Nephron (organoid): ENCODE measurements at regions not wholly inside any gene's neighbourhood (a gene's known extent, or its start where the extent isn't known, plus 50 kb on each side); places are given as distances from the start of the nearest gene placed in this dataset.

Experiments used
- H3K27ac Mint-ChIP-seq, 3 experiments: 2 replicates each; pipeline ENCODE4 v1.8.0; 2020; ENCODE audit warnings: mixed read lengths in 3 of 3, mild to moderate bottlenecking in 2 of 3, moderate library complexity in 1 of 3
- H3K27me3 Mint-ChIP-seq: 2 replicates; pipeline ENCODE4 v1.8.0; 2021; ENCODE audit warnings: low read depth, mild to moderate bottlenecking, moderate library complexity, mixed read lengths
- H3K36me3 Mint-ChIP-seq: 2 replicates; pipeline ENCODE4 v1.8.0; 2020; ENCODE audit warnings: low read depth, mixed read lengths
- H3K4me1 Mint-ChIP-seq: 2 replicates; pipeline ENCODE4 v1.8.0; 2020; ENCODE audit warnings: mixed read lengths
- H3K4me3 Mint-ChIP-seq, 3 experiments: 2 replicates each; pipeline ENCODE4 v1.8.0; 2020; ENCODE audit warnings: mild to moderate bottlenecking in 3 of 3, mixed read lengths in 3 of 3, moderate library complexity in 2 of 3
- H3K9me3 Mint-ChIP-seq: 2 replicates; pipeline ENCODE4 v1.8.0; 2020; ENCODE audit warnings: mixed read lengths
- CTCF ChIP-seq, 3 experiments: fragments of 200-600 bp; sonication (generic); IDR thresholded peaks; one replicate each; pipeline ENCODE4 v1.5.0; 2021; ENCODE audit warnings: antibody characterized with exemption in 3 of 3; ENCODE audit not compliant: unreplicated experiment in 3 of 3

DNA sequence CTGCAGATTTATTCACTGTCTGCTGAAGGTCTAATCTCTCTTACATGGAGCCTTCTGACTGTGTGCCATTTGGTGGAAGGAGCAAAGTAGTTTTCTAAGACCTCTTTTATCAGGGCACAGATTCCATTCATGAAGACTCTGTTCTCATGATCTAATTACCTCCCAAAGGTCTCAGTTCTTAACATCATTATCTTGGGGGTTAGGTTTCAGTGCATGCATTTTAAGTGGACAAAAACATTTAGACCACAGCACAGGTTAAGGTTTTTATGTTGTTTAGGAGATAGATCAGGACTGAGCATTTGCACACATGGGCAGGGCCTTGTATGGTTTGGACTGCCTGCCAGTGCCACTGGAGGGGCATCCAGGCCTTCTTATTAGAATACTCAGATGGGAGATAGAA, 746.1 kb downstream of the C12orf50 start:
- Mint-ChIP-seq H3K27ac (no peak overlapping the region), H3K4me1 (no peaks in the 10 kb centered on the region), H3K4me3 (no peak overlapping the region), H3K27me3 (no peaks in the 10 kb centered on the region), H3K36me3 (no peaks in the 10 kb centered on the region), H3K9me3 (peaks cover 4% of the 10 kb centered on the region)
- no peak for TF ChIP-seq CTCF (IDR thresholded peaks at IDR 0.05; ENCODE audit: unreplicated experiment in 3 of 3)

DNA sequence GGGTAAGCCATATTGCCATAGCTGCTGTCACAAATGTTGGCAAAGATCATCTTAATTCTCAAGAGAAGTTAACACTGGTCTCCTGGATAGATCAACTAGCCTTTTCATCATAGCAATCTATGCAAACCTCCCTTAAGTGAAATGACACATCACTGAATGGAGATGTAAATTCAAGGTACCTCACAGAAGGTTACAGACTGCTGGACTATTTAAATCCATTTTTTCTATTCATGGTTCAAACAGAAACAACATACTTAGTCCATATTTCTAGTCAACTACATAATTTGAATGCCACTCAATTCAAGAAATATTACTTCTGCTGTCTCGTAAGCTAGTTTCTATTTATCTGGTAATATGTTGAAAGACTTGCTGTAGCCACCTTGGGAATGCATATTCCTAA, 748.3 kb downstream of the C12orf50 start:
- no peak overlapping the region for H3K4me3 Mint-ChIP-seq
- no peak overlapping the region for H3K27ac Mint-ChIP-seq
- H3K36me3 Mint-ChIP-seq: no peaks in the 10 kb centered on the region
- no peaks in the 10 kb centered on the region for H3K27me3 Mint-ChIP-seq
- H3K4me1 Mint-ChIP-seq: peaks cover 4% of the 10 kb centered on the region
- H3K9me3 Mint-ChIP-seq: peaks cover 4% of the 10 kb centered on the region
- no peak for TF ChIP-seq CTCF (IDR thresholded peaks at IDR 0.05; ENCODE audit: unreplicated experiment in 3 of 3)

DNA sequence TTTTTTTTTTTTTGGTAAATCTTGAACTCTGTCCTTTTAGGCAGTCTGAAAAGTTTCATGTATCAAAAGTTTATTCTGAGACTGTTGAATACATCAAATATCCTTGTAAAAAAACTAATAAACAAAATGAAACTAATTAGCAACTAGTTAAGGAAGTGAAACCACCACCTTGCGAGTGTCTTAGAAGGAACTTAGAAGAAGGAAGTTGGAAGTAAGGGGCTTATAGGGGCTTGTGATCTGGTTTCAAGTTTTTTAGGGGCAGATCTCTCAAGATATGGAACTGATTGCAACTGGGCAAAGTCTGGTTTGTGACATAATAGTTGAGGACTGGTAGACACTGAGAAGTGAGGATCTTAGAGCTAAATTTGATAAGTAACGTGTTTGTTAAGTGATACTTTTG, 748.8 kb downstream of the C12orf50 start:
- H3K9me3 Mint-ChIP-seq: peaks cover 4% of the 10 kb centered on the region
- H3K4me3 Mint-ChIP-seq: no peak overlapping the region
- no peaks in the 10 kb centered on the region for H3K27me3 Mint-ChIP-seq
- no peak overlapping the region for H3K27ac Mint-ChIP-seq
- TF ChIP-seq CTCF (IDR thresholded peaks at IDR 0.05; ENCODE audit: unreplicated experiment in 3 of 3): no peak
- no peaks in the 10 kb centered on the region for H3K36me3 Mint-ChIP-seq
- peaks cover 10% of the 10 kb centered on the region for H3K4me1 Mint-ChIP-seq

- no peaks in the 10 kb centered on the region for H3K9me3 Mint-ChIP-seq
- H3K4me3 Mint-ChIP-seq: no peak overlapping the region
- no peaks in the 10 kb centered on the region for H3K36me3 Mint-ChIP-seq
- peaks cover 29% of the 10 kb centered on the region for H3K4me1 Mint-ChIP-seq
- H3K27ac Mint-ChIP-seq: peak overlapping the region in 1 of 3 experiments; percentile 25
- H3K27me3 Mint-ChIP-seq: no peaks in the 10 kb centered on the region
- TF ChIP-seq CTCF (IDR thresholded peaks at IDR 0.05; ENCODE audit: unreplicated experiment in 3 of 3): peak; percentile 45 to 58 (median 48)
Measured at GRCh38 chr12:87274594-87275245, 754.5 kb downstream of the C12orf50 start.

- peaks cover 29% of the 10 kb centered on the region for H3K4me1 Mint-ChIP-seq
- no peak overlapping the region for H3K27ac Mint-ChIP-seq
- no peaks in the 10 kb centered on the region for H3K27me3 Mint-ChIP-seq
Measured at GRCh38 chr12:87272851-87273250, 756.4 kb downstream of the C12orf50 start.

More at GRCh38 chr12:87272851-87273250, 756.4 kb downstream of the C12orf50 start:
- Mint-ChIP-seq H3K9me3 (no peaks in the 10 kb centered on the region), H3K36me3 (no peaks in the 10 kb centered on the region), H3K4me3 (no peak overlapping the region)
- no peak for TF ChIP-seq CTCF (IDR thresholded peaks at IDR 0.05; ENCODE audit: unreplicated experiment in 3 of 3)
